CD14-positive monocyte (primary cell): ENCODE measurements at regions not wholly inside any gene's neighbourhood (a gene's known extent, or its start where the extent isn't known, plus 50 kb on each side); places are given as distances from the start of the nearest gene placed in this dataset.

Source experiments
- DNase-seq, 3 donors: peaks; one replicate each; pipeline ENCODE4 v3.0.0-alpha.2; 2011 to 2022
- H2AFZ ChIP-seq: 2 replicates; pipeline ENCODE4 v1.6.0; 2012; ENCODE audit warnings: mild to moderate bottlenecking, low read depth, low read length, inconsistent platforms; ENCODE audit not compliant: insufficient read depth, poor library complexity, severe bottlenecking
- H3K27ac ChIP-seq, 2 donors: 1 replicate in 1 of 2; 2 replicates in 1 of 2; pipeline ENCODE4 v1.5.1; 2012 to 2013; ENCODE audit warnings: low read length in 2 of 2, control low read depth in 1 of 2, inconsistent platforms in 1 of 2, low read depth in 1 of 2, mild to moderate bottlenecking in 1 of 2
- H3K27me3 ChIP-seq, 2 donors: one replicate each; pipeline versions ENCODE4 v1.6.0 to v1.6.1; 2011 to 2013; ENCODE audit warnings: low read length in 2 of 2; ENCODE audit not compliant: control insufficient read depth in 2 of 2, insufficient read depth in 2 of 2
- H3K36me3 ChIP-seq, 2 donors: replicated peaks in 1 of 2; 1 replicate in 1 of 2; 2 replicates in 1 of 2; pipeline versions ENCODE4 v1.5.1 to v1.6.1; 2012 to 2013; ENCODE audit warnings: low read length in 2 of 2, control low read depth in 1 of 2, inconsistent platforms in 1 of 2, mild to moderate bottlenecking in 1 of 2; ENCODE audit not compliant: insufficient read depth in 2 of 2, control insufficient read depth in 1 of 2
- H3K4me1 ChIP-seq, 2 donors: 1 replicate in 1 of 2; 2 replicates in 1 of 2; pipeline versions ENCODE4 v1.5.1 to v1.6.1; 2012 to 2013; ENCODE audit warnings: low read length in 2 of 2, control low read depth in 1 of 2, inconsistent platforms in 1 of 2, mild to moderate bottlenecking in 1 of 2, moderate library complexity in 1 of 2; ENCODE audit not compliant: insufficient read depth in 2 of 2, control insufficient read depth in 1 of 2
- H3K4me2 ChIP-seq: replicated peaks from 2 replicates; pipeline ENCODE3; 2012; ENCODE audit warnings: low read length, moderate library complexity, mild to moderate bottlenecking; ENCODE audit not compliant: poor library complexity, severe bottlenecking; ENCODE audit errors: extremely low read depth
- H3K4me3 ChIP-seq, 3 experiments: fragments of 200-600 bp in 1 of 3; sonication (generic) in 1 of 3; replicated peaks in 1 of 3; 1 replicate in 2 of 3; 2 replicates in 1 of 3; pipeline ENCODE4 v1.5.1; 2011 to 2013; ENCODE audit warnings: low read length in 3 of 3, mild to moderate bottlenecking in 3 of 3, control low read depth in 2 of 3, low read depth in 2 of 3, inconsistent platforms in 1 of 3, moderate library complexity in 1 of 3
- H3K79me2 ChIP-seq: 2 replicates; pipeline ENCODE4 v1.6.0; 2012; ENCODE audit warnings: mild to moderate bottlenecking, control low read depth, inconsistent platforms, low read length, moderate library complexity; ENCODE audit not compliant: insufficient read depth
- H3K9ac ChIP-seq: 2 replicates; pipeline ENCODE4 v1.6.0; 2017; ENCODE audit warnings: low read length, mild to moderate bottlenecking; ENCODE audit not compliant: insufficient read depth, poor library complexity, severe bottlenecking
- H3K9me3 ChIP-seq, 2 donors: replicated peaks in 1 of 2; 1 replicate in 1 of 2; 2 replicates in 1 of 2; pipeline versions ENCODE4 v1.5.1 to v1.6.1; 2012 to 2013; ENCODE audit warnings: low read length in 2 of 2, control low read depth in 1 of 2; ENCODE audit not compliant: control insufficient read depth in 1 of 2, insufficient read depth in 1 of 2
- H4K20me1 ChIP-seq: 2 replicates; pipeline ENCODE4 v1.6.0; 2012; ENCODE audit warnings: mild to moderate bottlenecking, low read length, control low read depth, moderate library complexity; ENCODE audit not compliant: insufficient read depth
- H3K27ac Mint-ChIP-seq, 7 donors: one replicate each; pipeline ENCODE4 v1.8.0; 2020; ENCODE audit warnings: mild to moderate bottlenecking in 7 of 7, mixed read lengths in 7 of 7, moderate library complexity in 6 of 7, inconsistent platforms in 2 of 7
- H3K27me3 Mint-ChIP-seq, 3 donors: one replicate each; pipeline ENCODE4 v1.8.0; 2021 to 2022; ENCODE audit warnings: low read depth in 3 of 3, mild to moderate bottlenecking in 3 of 3, mixed read lengths in 3 of 3, moderate library complexity in 3 of 3, inconsistent platforms in 1 of 3
- H3K36me3 Mint-ChIP-seq, 2 donors: one replicate each; pipeline ENCODE4 v1.8.0; 2020; ENCODE audit warnings: mixed read lengths in 2 of 2, inconsistent platforms in 1 of 2, mild to moderate bottlenecking in 1 of 2
- H3K4me1 Mint-ChIP-seq: one replicate; pipeline ENCODE4 v1.8.0; 2020; ENCODE audit warnings: mild to moderate bottlenecking, mixed read lengths
- H3K4me3 Mint-ChIP-seq, 2 donors: one replicate each; pipeline ENCODE4 v1.8.0; 2020; ENCODE audit warnings: mild to moderate bottlenecking in 2 of 2, mixed read lengths in 2 of 2, moderate library complexity in 1 of 2
- H3K9me3 Mint-ChIP-seq, 7 donors: one replicate each; pipeline ENCODE4 v1.8.0; 2020 to 2022; ENCODE audit warnings: mixed read lengths in 7 of 7, mild to moderate bottlenecking in 6 of 7, moderate library complexity in 6 of 7, inconsistent platforms in 2 of 7
- WGBS: methylation state at CpG from one replicate; pipeline ENCODE4 v1.1.5; 2013; ENCODE audit warnings: missing lambda C conversion rate; ENCODE audit not compliant: insufficient coverage; 5-methylcytosine and 5-hydroxymethylcytosine counted together
- intact Hi-C, 2 donors: fragments of 100-400 bp; cut with micrococcal nuclease; formaldehyde crosslinking; loops; one replicate each; pipeline versions ENCODE4 v1.15.0 to v1.15.1; 2023
- TF ChIP-seq, protein P1 (sequence below): fragments of 200-600 bp; IDR thresholded peaks from one replicate; pipeline ENCODE4 v1.8.0; 2022; ENCODE audit warnings: antibody characterized with exemption, mild to moderate bottlenecking

DNA sequence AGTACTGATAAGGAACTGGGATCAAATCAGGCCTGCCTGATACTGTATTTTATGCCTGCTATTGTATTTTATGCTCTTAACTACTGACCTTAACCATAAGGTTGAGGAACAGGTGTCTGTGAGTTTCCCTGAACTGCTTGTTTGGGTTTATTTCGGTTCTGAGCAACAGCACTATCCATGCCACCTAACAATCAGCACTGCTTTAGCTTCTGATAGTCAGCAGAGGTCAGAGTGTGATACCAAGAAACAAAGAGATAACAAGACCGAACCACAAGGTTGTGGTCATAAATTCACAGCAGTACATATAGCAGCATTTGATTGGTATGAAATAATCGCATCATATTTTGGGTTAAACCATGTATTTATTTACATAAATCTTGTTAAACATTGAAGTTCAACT, 362.2 kb downstream of the FGF13 start:
- H3K4me3 Mint-ChIP-seq: no peak overlapping the region
- no peak overlapping the region for H3K27ac ChIP-seq
- no peak overlapping the region for H2AFZ ChIP-seq

DNA sequence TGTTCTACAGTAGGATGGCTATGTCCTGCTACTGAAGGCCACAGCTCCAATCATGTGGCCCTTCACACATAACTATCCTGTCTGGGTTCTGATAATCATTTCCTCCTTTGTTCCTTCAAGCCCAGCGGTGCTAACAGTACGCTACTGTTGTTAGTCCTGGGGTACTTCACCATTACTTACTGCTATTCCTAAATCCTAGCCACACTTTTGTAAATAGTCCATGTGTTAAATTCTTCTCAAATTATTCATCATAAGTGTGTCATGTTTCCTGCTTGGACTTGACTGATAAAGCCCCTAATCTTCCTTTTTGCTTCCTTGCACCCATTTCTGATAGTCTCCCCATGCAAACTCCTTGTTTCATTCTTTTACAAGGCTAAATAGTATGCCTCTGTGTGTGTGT, 332.6 kb downstream of the FGF13 start:
- no CpG with 5 or more reads among the region's 2 CpGs for WGBS

More for the DNA sequence above, 362.2 kb downstream of the FGF13 start:
- H3K27ac Mint-ChIP-seq: no peak overlapping the region
- intact Hi-C loops: no loop called here
- H3K9me3 ChIP-seq: no peaks in the 10 kb centered on the region
- H3K27me3 Mint-ChIP-seq: no peaks in the 10 kb centered on the region
- no peaks in the 10 kb centered on the region for H3K4me1 Mint-ChIP-seq
- no peak overlapping the region for H3K9ac ChIP-seq
- no peaks in the 10 kb centered on the region for H3K36me3 ChIP-seq
- H4K20me1 ChIP-seq: no peaks in the 10 kb centered on the region
- no peak overlapping the region for H3K4me3 ChIP-seq
- no peak for DNase-seq
- H3K9me3 Mint-ChIP-seq: peaks cover 0 to 3% (median 0%) of the 10 kb centered on the region in 7 donors
- no peaks in the 10 kb centered on the region for H3K27me3 ChIP-seq
- H3K79me2 ChIP-seq: no peaks in the 10 kb centered on the region
- no CpG with 5 or more reads among the region's 3 CpGs for WGBS
- no peaks in the 10 kb centered on the region for H3K36me3 Mint-ChIP-seq
- TF ChIP-seq, protein P1, sequence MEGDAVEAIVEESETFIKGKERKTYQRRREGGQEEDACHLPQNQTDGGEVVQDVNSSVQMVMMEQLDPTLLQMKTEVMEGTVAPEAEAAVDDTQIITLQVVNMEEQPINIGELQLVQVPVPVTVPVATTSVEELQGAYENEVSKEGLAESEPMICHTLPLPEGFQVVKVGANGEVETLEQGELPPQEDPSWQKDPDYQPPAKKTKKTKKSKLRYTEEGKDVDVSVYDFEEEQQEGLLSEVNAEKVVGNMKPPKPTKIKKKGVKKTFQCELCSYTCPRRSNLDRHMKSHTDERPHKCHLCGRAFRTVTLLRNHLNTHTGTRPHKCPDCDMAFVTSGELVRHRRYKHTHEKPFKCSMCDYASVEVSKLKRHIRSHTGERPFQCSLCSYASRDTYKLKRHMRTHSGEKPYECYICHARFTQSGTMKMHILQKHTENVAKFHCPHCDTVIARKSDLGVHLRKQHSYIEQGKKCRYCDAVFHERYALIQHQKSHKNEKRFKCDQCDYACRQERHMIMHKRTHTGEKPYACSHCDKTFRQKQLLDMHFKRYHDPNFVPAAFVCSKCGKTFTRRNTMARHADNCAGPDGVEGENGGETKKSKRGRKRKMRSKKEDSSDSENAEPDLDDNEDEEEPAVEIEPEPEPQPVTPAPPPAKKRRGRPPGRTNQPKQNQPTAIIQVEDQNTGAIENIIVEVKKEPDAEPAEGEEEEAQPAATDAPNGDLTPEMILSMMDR: no peak
- no peaks in the 10 kb centered on the region for H3K4me1 ChIP-seq
- no peak overlapping the region for H3K4me2 ChIP-seq

More for the DNA sequence above, 332.6 kb downstream of the FGF13 start:
- Histone ChIP-seq H3K4me1 (no peaks in the 10 kb centered on the region), H3K4me2 (no peak overlapping the region), H3K27ac (no peak overlapping the region), H3K36me3 (no peaks in the 10 kb centered on the region), H3K79me2 (no peaks in the 10 kb centered on the region), H3K4me3 (no peak overlapping the region), H3K9ac (no peak overlapping the region), H3K27me3 (no peaks in the 10 kb centered on the region), H2AFZ (no peak overlapping the region), H3K9me3 (no peaks in the 10 kb centered on the region), H4K20me1 (no peaks in the 10 kb centered on the region)
- Mint-ChIP-seq H3K9me3 (peaks cover 0 to 3% (median 0%) of the 10 kb centered on the region in 7 donors), H3K4me3 (no peak overlapping the region), H3K27me3 (peaks cover 0 to 2% (median 0%) of the 10 kb centered on the region in 3 donors), H3K4me1 (no peaks in the 10 kb centered on the region), H3K27ac (no peak overlapping the region), H3K36me3 (no peaks in the 10 kb centered on the region)
- no peak for DNase-seq
- intact Hi-C loops: no loop called here
- TF ChIP-seq, protein P1: no peak
